Panc1 (cell line): ENCODE measurements at regions not wholly inside any gene's neighbourhood (a gene's known extent, or its start where the extent isn't known, plus 50 kb on each side); places are given as distances from the start of the nearest gene placed in this dataset.

Experiments
- ATAC-seq: fragments of 200-7000 bp; cut with Tn5 transposase; 2 replicates; pipeline ENCODE4 v1.9.1; 2020; ENCODE audit warnings: mild to moderate bottlenecking, moderate library complexity
- BruUV-seq: library from RNA; stranded (reverse); fragments of 400-500 nt; replicated peaks from 2 replicates; lab custom pipeline; 2021; lab: Mats Ljungman, UMichigan
- CTCF ChIA-PET: fragments of 300-600 bp; sonication (Branson Sonifier 250); formaldehyde crosslinking; loops from one replicate; lab custom pipeline; 2022; ENCODE audit warnings: antibody characterized with exemption; lab: Charles Lee
- POLR2A ChIA-PET: fragments of 300-600 bp; sonication (Branson Sonifier 250); formaldehyde crosslinking; loops from one replicate; lab custom pipeline; 2022; ENCODE audit warnings: antibody characterized with exemption; lab: Charles Lee
- DNase-seq: peaks from one replicate; pipeline ENCODE4 v3.0.0-alpha.2; 2010; ENCODE audit warnings: low read depth, low spot score
- H3K27ac ChIP-seq: 2 replicates; pipeline ENCODE4 v1.5.1; 2011; ENCODE audit warnings: mild to moderate bottlenecking, low read length, inconsistent platforms
- H3K27me3 ChIP-seq: fragments of 200-500 bp; sonication (Bioruptor generic); 2 replicates; pipeline ENCODE4 v1.6.0; 2014; ENCODE audit warnings: low read length, inconsistent platforms; ENCODE audit not compliant: control insufficient read depth, insufficient read depth
- H3K36me3 ChIP-seq: fragments of 200-500 bp; sonication (Bioruptor generic); 2 replicates; pipeline ENCODE4 v1.5.1; 2014; ENCODE audit warnings: inconsistent platforms, mild to moderate bottlenecking, low read length, moderate library complexity; ENCODE audit not compliant: control insufficient read depth, insufficient read depth
- H3K4me1 ChIP-seq: 2 replicates; pipeline ENCODE4 v1.5.1; 2011; ENCODE audit warnings: inconsistent platforms, mild to moderate bottlenecking, low read length, moderate library complexity; ENCODE audit not compliant: control insufficient read depth, insufficient read depth
- H3K4me3 ChIP-seq, 2 experiments: 2 replicates each; pipeline ENCODE4 v1.5.1; 2011 to 2012; ENCODE audit warnings: low read depth in 2 of 2, low read length in 2 of 2, mild to moderate bottlenecking in 2 of 2, inconsistent platforms in 1 of 2, moderate library complexity in 1 of 2
- H3K9me3 ChIP-seq: fragments of 200-500 bp; sonication (Bioruptor generic); 2 replicates; pipeline ENCODE4 v1.5.1; 2014; ENCODE audit warnings: low read depth, mild to moderate bottlenecking, inconsistent platforms, low read length, moderate library complexity; ENCODE audit not compliant: control insufficient read depth, insufficient read depth
- POLR2AphosphoS5 ChIP-seq: IDR thresholded peaks from 2 replicates; pipeline ENCODE4 v1.6.1; 2012; ENCODE audit warnings: mild to moderate bottlenecking, low read depth, low read length, moderate library complexity
- SIN3A ChIP-seq: IDR thresholded peaks from 2 replicates; pipeline ENCODE4 v1.6.1; 2012; ENCODE audit warnings: low read depth, mild to moderate bottlenecking, low read length, moderate library complexity, borderline replicate concordance; ENCODE audit not compliant: insufficient read depth
- TCF7L2 ChIP-seq: IDR thresholded peaks from 2 replicates; pipeline ENCODE4 v1.6.1; 2011; ENCODE audit warnings: mild to moderate bottlenecking, low read depth, low read length, inconsistent platforms
- in situ Hi-C: cut with HindIII; loops from 2 replicates; pipeline ENCODE4 v1.10.0; 2016; ENCODE audit warnings: low sequenced_read_pairs, low pct_unique_long_range_greater_than_20kb
- intact Hi-C: fragments of 100-400 bp; cut with micrococcal nuclease; formaldehyde crosslinking; loops from one replicate; pipeline ENCODE4 v1.10.0; 2022; ENCODE audit not compliant: unreplicated experiment
- TF ChIP-seq, protein P1 (sequence below): fragments of 450-650 bp; IDR thresholded peaks from 2 replicates; pipeline ENCODE4 v1.5.1; 2017; ENCODE audit warnings: mild to moderate bottlenecking
- TF ChIP-seq, protein P2 (sequence below), 2 experiments: IDR thresholded peaks; 2 replicates each; pipeline ENCODE4 v1.6.1; 2011 to 2012; ENCODE audit warnings: low read depth in 2 of 2, control low read depth in 1 of 2, low read length in 1 of 2, mild to moderate bottlenecking in 1 of 2, moderate library complexity in 1 of 2; ENCODE audit not compliant: insufficient read depth in 1 of 2

DNA sequence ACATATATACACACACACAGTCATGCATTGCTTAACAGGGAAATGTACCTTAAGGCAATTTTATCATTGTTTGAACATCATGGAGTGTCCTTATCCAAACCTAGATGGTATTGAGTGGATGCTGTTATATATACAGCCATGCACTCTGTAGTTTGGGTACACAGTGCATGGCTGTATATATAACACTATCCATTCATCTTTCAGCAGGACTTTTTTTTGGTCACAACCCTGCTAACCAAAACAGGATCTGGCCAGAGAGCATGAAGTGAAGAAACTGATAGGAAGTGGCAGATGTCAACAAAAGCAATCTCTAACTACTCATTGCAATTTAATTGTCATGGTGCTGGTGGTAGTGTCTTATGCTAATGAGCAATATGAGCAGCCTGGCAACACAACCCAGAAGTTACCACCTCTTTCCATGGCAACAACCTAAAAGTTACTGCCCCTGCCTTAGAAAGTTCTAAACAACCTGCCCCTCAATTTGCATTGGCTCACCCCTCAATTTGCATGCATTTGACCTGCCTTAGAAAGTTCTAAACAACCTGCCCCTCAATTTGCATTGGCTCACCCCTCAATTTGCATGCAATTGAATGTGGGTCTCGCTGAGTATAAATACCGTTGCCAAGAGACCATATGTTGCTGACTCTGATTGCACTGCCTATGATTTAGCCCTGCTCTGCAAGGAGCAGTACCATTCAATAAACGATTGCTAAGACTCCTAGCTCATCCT lies 434.9 kb downstream of the DSEL start:
- intact Hi-C loops: no loop called here
- Histone ChIP-seq H3K4me1 (no peaks in the 10 kb centered on the region), H3K9me3 (no peaks in the 10 kb centered on the region), H3K27ac (no peak overlapping the region), H3K27me3 (no peaks in the 10 kb centered on the region), H3K4me3 (no peak overlapping the region), H3K36me3 (no peaks in the 10 kb centered on the region)
- in situ Hi-C loops: no loop called here
- BruUV-seq: no TSS peak
- POLR2A ChIA-PET: no interaction called here
- TF ChIP-seq POLR2AphosphoS5 (no peak), SIN3A (no peak), TCF7L2 (no peak)
- TF ChIP-seq, protein P1, sequence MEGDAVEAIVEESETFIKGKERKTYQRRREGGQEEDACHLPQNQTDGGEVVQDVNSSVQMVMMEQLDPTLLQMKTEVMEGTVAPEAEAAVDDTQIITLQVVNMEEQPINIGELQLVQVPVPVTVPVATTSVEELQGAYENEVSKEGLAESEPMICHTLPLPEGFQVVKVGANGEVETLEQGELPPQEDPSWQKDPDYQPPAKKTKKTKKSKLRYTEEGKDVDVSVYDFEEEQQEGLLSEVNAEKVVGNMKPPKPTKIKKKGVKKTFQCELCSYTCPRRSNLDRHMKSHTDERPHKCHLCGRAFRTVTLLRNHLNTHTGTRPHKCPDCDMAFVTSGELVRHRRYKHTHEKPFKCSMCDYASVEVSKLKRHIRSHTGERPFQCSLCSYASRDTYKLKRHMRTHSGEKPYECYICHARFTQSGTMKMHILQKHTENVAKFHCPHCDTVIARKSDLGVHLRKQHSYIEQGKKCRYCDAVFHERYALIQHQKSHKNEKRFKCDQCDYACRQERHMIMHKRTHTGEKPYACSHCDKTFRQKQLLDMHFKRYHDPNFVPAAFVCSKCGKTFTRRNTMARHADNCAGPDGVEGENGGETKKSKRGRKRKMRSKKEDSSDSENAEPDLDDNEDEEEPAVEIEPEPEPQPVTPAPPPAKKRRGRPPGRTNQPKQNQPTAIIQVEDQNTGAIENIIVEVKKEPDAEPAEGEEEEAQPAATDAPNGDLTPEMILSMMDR: no peak
- TF ChIP-seq, protein P2, sequence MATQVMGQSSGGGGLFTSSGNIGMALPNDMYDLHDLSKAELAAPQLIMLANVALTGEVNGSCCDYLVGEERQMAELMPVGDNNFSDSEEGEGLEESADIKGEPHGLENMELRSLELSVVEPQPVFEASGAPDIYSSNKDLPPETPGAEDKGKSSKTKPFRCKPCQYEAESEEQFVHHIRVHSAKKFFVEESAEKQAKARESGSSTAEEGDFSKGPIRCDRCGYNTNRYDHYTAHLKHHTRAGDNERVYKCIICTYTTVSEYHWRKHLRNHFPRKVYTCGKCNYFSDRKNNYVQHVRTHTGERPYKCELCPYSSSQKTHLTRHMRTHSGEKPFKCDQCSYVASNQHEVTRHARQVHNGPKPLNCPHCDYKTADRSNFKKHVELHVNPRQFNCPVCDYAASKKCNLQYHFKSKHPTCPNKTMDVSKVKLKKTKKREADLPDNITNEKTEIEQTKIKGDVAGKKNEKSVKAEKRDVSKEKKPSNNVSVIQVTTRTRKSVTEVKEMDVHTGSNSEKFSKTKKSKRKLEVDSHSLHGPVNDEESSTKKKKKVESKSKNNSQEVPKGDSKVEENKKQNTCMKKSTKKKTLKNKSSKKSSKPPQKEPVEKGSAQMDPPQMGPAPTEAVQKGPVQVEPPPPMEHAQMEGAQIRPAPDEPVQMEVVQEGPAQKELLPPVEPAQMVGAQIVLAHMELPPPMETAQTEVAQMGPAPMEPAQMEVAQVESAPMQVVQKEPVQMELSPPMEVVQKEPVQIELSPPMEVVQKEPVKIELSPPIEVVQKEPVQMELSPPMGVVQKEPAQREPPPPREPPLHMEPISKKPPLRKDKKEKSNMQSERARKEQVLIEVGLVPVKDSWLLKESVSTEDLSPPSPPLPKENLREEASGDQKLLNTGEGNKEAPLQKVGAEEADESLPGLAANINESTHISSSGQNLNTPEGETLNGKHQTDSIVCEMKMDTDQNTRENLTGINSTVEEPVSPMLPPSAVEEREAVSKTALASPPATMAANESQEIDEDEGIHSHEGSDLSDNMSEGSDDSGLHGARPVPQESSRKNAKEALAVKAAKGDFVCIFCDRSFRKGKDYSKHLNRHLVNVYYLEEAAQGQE (IDR thresholded peaks at IDR 0.05; ENCODE audit: insufficient read depth in 1 of 2, low read depth in 2 of 2, low read length in 1 of 2): no peak
- DNase-seq: no peak
- ATAC-seq: no peak
- CTCF ChIA-PET: no interaction called here

DNA sequence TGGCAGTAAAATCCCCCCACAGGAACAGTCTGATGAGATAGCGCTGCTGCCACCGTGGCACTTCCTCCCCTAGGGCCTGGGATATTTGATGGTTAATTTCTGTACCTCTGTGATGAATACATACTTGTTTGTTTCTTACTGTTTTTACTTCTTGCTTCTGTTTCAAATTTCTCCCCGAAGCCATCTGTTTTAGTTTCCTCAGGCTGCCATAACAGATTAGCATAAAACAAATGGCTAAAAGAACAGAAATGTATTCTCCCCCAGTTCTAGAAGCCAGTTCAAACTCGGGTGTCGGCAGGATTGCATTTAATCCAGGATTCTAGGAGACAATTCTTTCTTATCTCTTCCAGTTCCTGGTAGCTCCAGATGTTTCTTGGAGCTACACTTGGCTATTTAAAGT lies 435.9 kb downstream of the DSEL start:
- POLR2A ChIA-PET: no interaction called here
- H3K9me3 ChIP-seq: no peaks in the 10 kb centered on the region
- no peak for DNase-seq
- no peaks in the 10 kb centered on the region for H3K4me1 ChIP-seq
- no peak overlapping the region for H3K4me3 ChIP-seq
- BruUV-seq: no TSS peak
- H3K27me3 ChIP-seq: no peaks in the 10 kb centered on the region
- H3K36me3 ChIP-seq: no peaks in the 10 kb centered on the region
- CTCF ChIA-PET: no interaction called here
- in situ Hi-C loops: no loop called here
- no peak overlapping the region for H3K27ac ChIP-seq
- TF ChIP-seq, protein P2 (IDR thresholded peaks at IDR 0.05; ENCODE audit: insufficient read depth in 1 of 2, low read depth in 2 of 2, low read length in 1 of 2): no peak
- no peak for TF ChIP-seq POLR2AphosphoS5
- TF ChIP-seq SIN3A: no peak
- no peak for ATAC-seq
- intact Hi-C loops: no loop called here
